Muscle layer of colon (tissue), 2 donors: ENCODE measurements at regions not wholly inside any gene's neighbourhood (a gene's known extent, or its start where the extent isn't known, plus 50 kb on each side); places are given as distances from the start of the nearest gene placed in this dataset.

ENCODE experiments used
- H3K27ac ChIP-seq: one replicate; pipeline ENCODE4 v1.7.0; 2013; ENCODE audit warnings: low read depth, mild to moderate bottlenecking, low read length, moderate library complexity
- H3K27me3 ChIP-seq, 2 donors: one replicate each; pipeline ENCODE4 v1.7.0; 2013; ENCODE audit warnings: low read length in 2 of 2, mild to moderate bottlenecking in 2 of 2; ENCODE audit not compliant: insufficient read depth in 2 of 2, control insufficient read depth in 1 of 2
- H3K36me3 ChIP-seq: one replicate; pipeline ENCODE4 v1.7.0; 2013; ENCODE audit warnings: mild to moderate bottlenecking, low read length; ENCODE audit not compliant: insufficient read depth
- H3K4me1 ChIP-seq: one replicate; pipeline ENCODE4 v1.7.0; 2013; ENCODE audit warnings: mild to moderate bottlenecking, low read length; ENCODE audit not compliant: insufficient read depth
- H3K4me3 ChIP-seq, 2 donors: one replicate each; pipeline ENCODE4 v1.7.0; 2013; ENCODE audit warnings: low read length in 2 of 2, low read depth in 1 of 2, mild to moderate bottlenecking in 1 of 2, moderate library complexity in 1 of 2
- H3K9ac ChIP-seq: one replicate; pipeline ENCODE4 v1.7.0; 2013; ENCODE audit warnings: low read length
- H3K9me3 ChIP-seq: one replicate; pipeline ENCODE4 v1.7.0; 2013; ENCODE audit warnings: mild to moderate bottlenecking, low read length
- donor health status: abdominal sarcoma.
- donor health status: Adenocarcinoma of cecum.

GRCh38 chr2:176508984-176509740, 239.9 kb downstream of the MTX2 start:
- Histone ChIP-seq H3K4me1 (peaks cover 6% of the 10 kb centered on the region), H3K9ac (no peak overlapping the region), H3K27ac (no peak overlapping the region), H3K36me3 (no peaks in the 10 kb centered on the region), H3K27me3 (no peaks in the 10 kb centered on the region), H3K9me3 (no peaks in the 10 kb centered on the region), H3K4me3 (no peak overlapping the region)

GRCh38 chr2:176514276-176514675, 245.0 kb downstream of the MTX2 start:
- H3K4me3 ChIP-seq: no peak overlapping the region
- no peaks in the 10 kb centered on the region for H3K36me3 ChIP-seq
- no peak overlapping the region for H3K27ac ChIP-seq
- H3K27me3 ChIP-seq: no peaks in the 10 kb centered on the region
- H3K9me3 ChIP-seq: no peaks in the 10 kb centered on the region
- H3K4me1 ChIP-seq: peaks cover 7% of the 10 kb centered on the region
- no peak overlapping the region for H3K9ac ChIP-seq

GRCh38 chr2:176514805-176515500, 245.7 kb downstream of the MTX2 start:
- Histone ChIP-seq H3K9ac (no peak overlapping the region), H3K4me3 (no peak overlapping the region), H3K9me3 (no peaks in the 10 kb centered on the region), H3K27ac (no peak overlapping the region), H3K36me3 (no peaks in the 10 kb centered on the region), H3K27me3 (no peaks in the 10 kb centered on the region), H3K4me1 (peaks cover 10% of the 10 kb centered on the region)

GRCh38 chr2:176516051-176516602, 246.9 kb downstream of the MTX2 start:
- H3K4me3 ChIP-seq: no peak overlapping the region
- H3K9me3 ChIP-seq: no peaks in the 10 kb centered on the region
- no peak overlapping the region for H3K27ac ChIP-seq
- H3K36me3 ChIP-seq: no peaks in the 10 kb centered on the region
- H3K4me1 ChIP-seq: peaks cover 10% of the 10 kb centered on the region
- no peaks in the 10 kb centered on the region for H3K27me3 ChIP-seq
- H3K9ac ChIP-seq: no peak overlapping the region

GRCh38 chr2:176518823-176519222, 249.6 kb downstream of the MTX2 start:
- Histone ChIP-seq H3K9me3 (no peaks in the 10 kb centered on the region), H3K9ac (no peak overlapping the region), H3K27me3 (no peaks in the 10 kb centered on the region), H3K4me1 (peaks cover 17% of the 10 kb centered on the region), H3K4me3 (no peak overlapping the region), H3K27ac (no peak overlapping the region), H3K36me3 (no peaks in the 10 kb centered on the region)

GRCh38 chr2:176521878-176522670, 252.8 kb downstream of the MTX2 start:
- H3K36me3 ChIP-seq: no peaks in the 10 kb centered on the region
- no peaks in the 10 kb centered on the region for H3K27me3 ChIP-seq
- H3K9ac ChIP-seq: no peak overlapping the region
- H3K27ac ChIP-seq: no peak overlapping the region
- H3K4me3 ChIP-seq: no peak overlapping the region
- H3K9me3 ChIP-seq: no peaks in the 10 kb centered on the region
- peaks cover 17% of the 10 kb centered on the region for H3K4me1 ChIP-seq

- Histone ChIP-seq H3K9ac (no peak overlapping the region), H3K4me1 (peaks cover 7% of the 10 kb centered on the region), H3K27me3 (no peaks in the 10 kb centered on the region), H3K4me3 (no peak overlapping the region), H3K36me3 (no peaks in the 10 kb centered on the region), H3K9me3 (no peaks in the 10 kb centered on the region), H3K27ac (no peak overlapping the region)
These were observed 255.8 kb downstream of the MTX2 start for GRCh38 chr2:176525086-176525485.

GRCh38 chr2:176526995-176527901, 258.0 kb downstream of the MTX2 start:
- H3K27me3 ChIP-seq: no peaks in the 10 kb centered on the region
- no peak overlapping the region for H3K4me3 ChIP-seq
- peaks cover 2% of the 10 kb centered on the region for H3K4me1 ChIP-seq
- no peaks in the 10 kb centered on the region for H3K36me3 ChIP-seq
- H3K9me3 ChIP-seq: no peaks in the 10 kb centered on the region
- H3K9ac ChIP-seq: no peak overlapping the region
- no peak overlapping the region for H3K27ac ChIP-seq

GRCh38 chr2:176531608-176532007, 262.4 kb downstream of the MTX2 start:
- no peaks in the 10 kb centered on the region for H3K9me3 ChIP-seq
- H3K9ac ChIP-seq: no peak overlapping the region
- no peak overlapping the region for H3K27ac ChIP-seq
- peaks cover 10% of the 10 kb centered on the region for H3K4me1 ChIP-seq
- no peaks in the 10 kb centered on the region for H3K27me3 ChIP-seq
- no peak overlapping the region for H3K4me3 ChIP-seq
- H3K36me3 ChIP-seq: no peaks in the 10 kb centered on the region

- H3K27me3 ChIP-seq: no peaks in the 10 kb centered on the region
- H3K9ac ChIP-seq: no peak overlapping the region
- no peaks in the 10 kb centered on the region for H3K9me3 ChIP-seq
- peaks cover 10% of the 10 kb centered on the region for H3K4me1 ChIP-seq
- no peak overlapping the region for H3K4me3 ChIP-seq
- H3K27ac ChIP-seq: no peak overlapping the region
- no peaks in the 10 kb centered on the region for H3K36me3 ChIP-seq
These were observed 264.4 kb downstream of the MTX2 start for GRCh38 chr2:176533505-176534193.
